ENCODE measurements at regions not wholly inside any gene's neighbourhood (a gene's known extent, or its start where the extent isn't known, plus 50 kb on each side); places are given as distances from the start of the nearest gene placed in this dataset.
A peak's percentile ranks its signal among the peaks of the same experiment; 100 is the strongest.
"Not testable (repeated sequence)": the region's sequence is repeated elsewhere in the genome, so short reads cannot be mapped to it uniquely, and the experiment has no call there.

- DNase-seq: not testable (repeated sequence)
Measured at GRCh38 chr4:121616449-121616848, 80.3 kb downstream of the ANXA5 start.

DNA sequence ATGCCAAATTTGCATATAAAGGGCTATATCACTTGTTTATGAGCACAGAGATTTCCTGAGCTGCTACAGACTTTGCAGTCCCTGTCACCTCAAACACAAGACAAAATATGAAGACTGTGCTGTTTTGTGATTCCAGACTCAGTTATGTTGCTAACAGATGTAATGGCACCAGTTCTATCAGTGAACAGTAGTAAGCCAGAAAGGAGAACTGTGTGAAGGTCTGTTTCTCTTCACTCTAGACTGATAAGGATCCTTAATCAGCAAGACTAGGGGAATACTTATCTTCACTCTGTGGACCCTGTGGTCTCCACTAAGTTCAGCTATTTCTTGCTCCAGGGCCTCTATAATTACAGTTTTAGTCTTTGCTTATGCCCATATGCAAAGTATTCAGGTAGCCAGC, 82.7 kb downstream of the ANXA5 start:
- DNase-seq: no peak

GRCh38 chr4:121599049-121599448, 97.7 kb downstream of the ANXA5 start:
- DNase-seq: no peak

- DNase-seq: peak; percentile 5
Measured at GRCh38 chr4:121597346-121597934, 99.3 kb downstream of the ANXA5 start.

DNA sequence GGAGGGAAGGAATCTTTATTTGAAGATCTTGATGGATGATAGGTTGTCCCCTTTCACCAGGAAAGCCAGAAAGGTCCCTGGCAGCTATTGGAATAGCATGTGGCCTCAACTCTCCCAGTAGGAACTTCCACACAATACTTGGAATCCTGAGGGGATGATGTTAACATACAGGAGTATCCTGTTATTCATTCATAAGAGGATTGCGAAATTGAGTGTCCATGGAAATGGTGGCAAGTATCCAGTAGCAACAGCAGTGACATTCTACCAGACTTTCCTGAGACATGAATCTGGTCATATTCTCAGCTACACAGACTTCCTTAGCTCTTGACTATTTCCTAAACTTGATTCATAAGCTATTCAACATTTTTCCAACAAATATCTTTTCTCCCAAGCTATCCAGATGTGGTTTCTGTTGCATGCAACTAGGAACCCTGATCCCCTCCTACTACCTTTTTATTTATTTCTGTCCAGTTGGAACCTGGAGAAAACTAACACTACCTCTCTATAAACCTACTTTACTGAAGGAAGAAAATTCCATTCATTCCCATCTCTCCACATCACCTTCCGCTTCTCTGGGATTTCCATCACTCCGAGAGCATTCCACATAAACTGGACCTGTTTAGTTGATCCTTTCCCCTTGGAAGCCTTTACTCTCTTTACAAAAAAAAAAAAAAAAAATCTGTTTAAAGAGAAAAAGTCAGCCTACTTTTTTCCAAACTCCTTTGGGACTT, 101.8 kb downstream of the ANXA5 start:
- no peak for DNase-seq

DNA sequence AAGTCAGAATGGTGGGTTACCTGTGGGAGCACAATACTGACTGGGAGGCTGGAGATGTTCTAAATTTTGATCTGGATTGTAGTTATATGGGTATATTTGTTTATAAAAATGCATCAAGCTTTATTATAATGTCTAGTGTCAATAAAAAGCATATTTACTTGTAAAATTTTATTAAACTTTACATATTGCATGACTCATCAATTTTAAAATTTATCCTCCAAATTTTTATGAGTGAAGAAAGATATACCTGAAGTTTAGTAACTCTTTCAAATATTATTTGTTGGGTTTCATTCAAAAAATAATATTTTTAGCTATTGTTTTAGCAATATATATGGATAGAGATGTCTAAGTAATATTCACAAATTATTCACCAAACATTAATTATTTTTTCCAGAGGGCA, 103.0 kb downstream of the ANXA5 start:
- DNase-seq: no peak

GRCh38 chr4:121592257-121592656, 104.5 kb downstream of the ANXA5 start:
- DNase-seq: not testable (repeated sequence)

DNA sequence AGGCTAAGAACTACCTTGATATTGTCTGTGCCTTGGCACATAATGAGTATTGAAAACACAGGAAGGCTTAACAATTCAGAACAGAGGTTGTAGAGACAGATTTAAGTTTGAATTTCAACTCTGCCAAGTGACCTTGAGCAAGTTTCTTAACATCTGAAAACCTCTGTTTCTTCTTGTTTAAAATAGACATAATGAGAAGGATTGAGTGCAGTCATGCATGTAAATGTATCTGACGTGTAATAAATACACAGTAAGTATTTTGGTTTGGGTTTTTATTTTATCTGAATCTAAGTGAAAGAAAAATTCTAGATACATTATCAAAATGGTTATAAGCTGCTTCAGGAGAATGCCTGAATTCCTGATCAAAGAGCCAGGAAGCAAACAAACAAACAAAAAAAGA, 111.9 kb downstream of the ANXA5 start:
- no peak for DNase-seq

GRCh38 chr4:121583396-121583795, 113.4 kb downstream of the ANXA5 start:
- no peak for DNase-seq

GRCh38 chr4:121582296-121582695, 114.5 kb downstream of the ANXA5 start:
- no peak for DNase-seq

GRCh38 chr4:121575392-121575791, 121.4 kb downstream of the ANXA5 start:
- not testable (repeated sequence) for DNase-seq

GRCh38 chr4:121574618-121575017, 122.2 kb downstream of the ANXA5 start:
- DNase-seq: no peak

GRCh38 chr4:121567748-121568147, 129.0 kb downstream of the ANXA5 start:
- no peak for DNase-seq

DNA sequence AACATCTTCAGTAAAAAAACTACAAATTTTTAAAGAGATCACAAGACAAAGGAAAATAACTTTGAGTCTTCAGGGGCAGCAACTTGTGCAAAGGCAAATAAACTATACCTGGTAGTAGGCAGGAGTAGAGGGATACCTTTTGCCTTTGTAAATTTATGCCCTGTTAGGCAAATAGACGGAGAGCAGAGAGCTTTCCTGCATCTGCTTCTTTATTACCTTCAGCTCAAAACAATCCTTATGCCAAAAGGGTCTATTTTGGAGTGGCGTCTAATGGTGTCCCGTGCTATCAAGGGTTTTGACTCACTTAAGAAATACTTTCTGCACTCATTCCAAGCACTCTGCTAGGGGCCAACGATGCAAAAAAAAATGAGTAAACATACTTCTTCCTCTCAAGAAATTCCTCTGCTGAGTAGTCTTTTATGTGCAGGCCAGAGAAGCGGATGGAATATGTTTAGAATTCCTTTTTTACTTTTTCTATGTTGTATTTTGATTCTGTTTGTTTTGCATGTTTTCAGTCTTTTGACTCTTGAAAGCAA, 131.9 kb downstream of the ANXA5 start:
- no peak for DNase-seq

DNA sequence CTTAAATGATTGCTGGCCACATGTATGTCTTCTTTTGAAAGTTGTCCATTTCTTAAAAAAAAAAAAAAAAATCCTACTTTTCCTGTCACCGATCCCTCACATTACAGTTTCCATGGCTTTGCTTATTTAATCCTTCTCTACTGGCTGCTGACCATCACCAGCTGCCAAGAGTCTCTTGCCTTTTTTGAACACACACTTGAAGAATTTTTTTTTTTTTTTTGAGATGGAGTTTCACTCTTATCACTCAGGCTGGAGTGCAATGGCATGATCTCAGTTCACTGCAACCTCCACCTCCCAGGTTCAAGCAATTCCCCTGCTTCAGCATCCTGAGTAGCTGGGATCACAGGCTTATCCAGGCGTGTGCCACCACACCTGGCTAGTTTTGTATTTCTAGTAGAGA, 134.0 kb downstream of the ANXA5 start:
- no peak for DNase-seq

GRCh38 chr4:121555315-121556107, 141.3 kb downstream of the ANXA5 start:
- no peak for DNase-seq

GRCh38 chr4:121554382-121554781, 142.4 kb downstream of the ANXA5 start:
- DNase-seq: no peak

GRCh38 chr4:121551881-121552280, 144.9 kb downstream of the ANXA5 start:
- no peak for DNase-seq

DNA sequence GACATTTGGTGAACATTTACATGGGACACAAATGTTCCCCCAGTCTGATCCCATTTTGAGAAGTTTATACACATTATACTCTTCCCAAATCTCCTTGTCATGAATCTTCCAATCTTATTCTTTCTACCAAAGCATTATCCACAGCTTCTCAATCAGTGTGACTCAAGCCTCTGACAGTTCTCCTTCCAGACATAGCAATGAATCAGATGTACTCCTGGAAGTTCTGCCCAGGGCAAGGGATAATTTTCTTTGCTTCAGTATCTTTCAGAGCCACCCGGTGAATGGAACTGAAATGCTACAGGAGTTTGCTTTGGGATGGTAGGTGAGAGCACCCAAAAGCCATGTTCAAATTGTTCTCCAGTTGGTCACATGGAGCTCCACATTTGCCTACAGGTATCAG, 145.5 kb downstream of the ANXA5 start:
- no peak for DNase-seq

GRCh38 chr4:121541696-121542095, 155.1 kb downstream of the ANXA5 start:
- no peak for DNase-seq

- no peak for DNase-seq
Measured at GRCh38 chr4:121535351-121535750, 154.5 kb upstream of the QRFPR start.

GRCh38 chr4:121534187-121534586, 153.4 kb upstream of the QRFPR start:
- DNase-seq: no peak

DNA sequence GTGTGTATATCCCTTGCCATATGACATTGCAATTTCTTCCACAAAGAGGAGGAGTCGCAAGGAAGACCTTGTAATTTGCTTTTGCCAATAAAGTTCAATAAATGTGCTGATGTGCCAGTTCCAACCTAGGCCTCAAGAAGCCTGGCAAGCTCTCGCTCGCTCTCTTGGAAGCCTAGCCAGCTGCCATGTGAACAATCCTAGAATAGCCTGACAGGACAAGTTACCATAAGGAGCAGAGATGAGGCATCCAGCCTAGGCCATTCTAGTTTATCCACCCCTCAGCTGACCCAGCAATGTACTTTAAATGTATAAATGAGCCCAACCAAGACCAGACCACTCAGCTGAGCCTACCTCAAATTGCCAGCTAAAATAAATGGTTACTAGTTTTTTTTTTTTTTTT, 145.7 kb upstream of the QRFPR start:
- DNase-seq: no peak

Data from stimulated activated CD4-positive, alpha-beta T cell treated with anti-CD3 and anti-CD28 coated beads, Interleukin-4, amount 100 ng/mL, for 24 hours (primary cell).